Psoas muscle (tissue), 7 donors: ENCODE measurements at regions not wholly inside any gene's neighbourhood (a gene's known extent, or its start where the extent isn't known, plus 50 kb on each side); places are given as distances from the start of the nearest gene placed in this dataset.

Source experiments
- ATAC-seq, 4 donors: fragments of 200-7000 bp; cut with Tn5 transposase; one replicate each; pipeline ENCODE4 v1.9.1; 2020; ENCODE audit warnings: moderate library complexity in 3 of 4, mild to moderate bottlenecking in 2 of 4
- DNase-seq, 2 donors: peaks; one replicate each; pipeline ENCODE4 v3.0.0-alpha.2; 2020
- H3K27ac ChIP-seq: fragments of 200-600 bp; one replicate; pipeline ENCODE4 v1.8.0; 2022
- H3K27me3 ChIP-seq, 3 donors: fragments of 200-600 bp in 1 of 3; one replicate each; pipeline versions ENCODE4 v1.6.1 to v1.8.0; 2013 to 2022; ENCODE audit warnings: low read length in 2 of 3, mild to moderate bottlenecking in 2 of 3, moderate library complexity in 1 of 3; ENCODE audit not compliant: insufficient read depth in 3 of 3
- H3K36me3 ChIP-seq, 2 donors: fragments of 200-600 bp in 1 of 2; one replicate each; pipeline versions ENCODE4 v1.6.1 to v1.8.0; 2013 to 2022; ENCODE audit warnings: low read depth in 1 of 2, mild to moderate bottlenecking in 1 of 2, moderate library complexity in 1 of 2; ENCODE audit not compliant: insufficient read depth in 1 of 2
- H3K4me1 ChIP-seq: fragments of 200-600 bp; one replicate; pipeline ENCODE4 v1.8.0; 2022
- H3K4me3 ChIP-seq: fragments of 200-600 bp; one replicate; pipeline ENCODE4 v1.8.0; 2022; ENCODE audit warnings: mild to moderate bottlenecking
- H3K9me3 ChIP-seq: fragments of 200-600 bp; one replicate; pipeline ENCODE4 v1.8.0; 2022
- CTCF ChIP-seq: fragments of 200-600 bp; IDR thresholded peaks from one replicate; pipeline ENCODE4 v1.8.0; 2022; ENCODE audit warnings: antibody characterized with exemption
- WGBS, 3 donors: extraction: QIAGEN DNeasy Blood & Tissue Kit; methylation state at CpG; one replicate each; pipeline versions ENCODE4 v1.1.6 to v1.1.7; 2013; 5-methylcytosine and 5-hydroxymethylcytosine counted together
- intact Hi-C, 2 donors: fragments of 100-400 bp; cut with DNase I; formaldehyde crosslinking; loops; one replicate each; pipeline versions ENCODE4 v1.11.0 to v1.14.2; 2022
- donor health status: healthy with polysubstance abuse.
- donor health status: DM: no; HTN: no; CAD: no; lungs with moderate emphysema.
- donor health status: Bipolar disorder and iron deficiency.
- donor health status: healthy.
- donor health status: DM: yes; HTN: yes; CAD: no.
- donor health status: DM: no; HTN: no; CAD: no.
- donor health status: DM: yes; HTN: yes; CAD: no.

GRCh38 chr1:232211149-232211548 lies 418.8 kb downstream of the SIPA1L2 start:
- Histone ChIP-seq H3K27ac (no peak overlapping the region), H3K4me3 (no peak overlapping the region), H3K27me3 (no peaks in the 10 kb centered on the region), H3K4me1 (no peaks in the 10 kb centered on the region), H3K36me3 (no peaks in the 10 kb centered on the region), H3K9me3 (no peaks in the 10 kb centered on the region)
- DNase-seq (no peak), ATAC-seq (no peak)
- WGBS, 3 donors = 85 to 90% (median 87%) methylated on average over 2 of the region's 2 CpGs
- no peak for TF ChIP-seq CTCF
- intact Hi-C loops = no loop called here

- DNase-seq (no peak), ATAC-seq (no peak)
- H3K9me3 ChIP-seq = no peaks in the 10 kb centered on the region
- no peak overlapping the region for H3K4me3 ChIP-seq
- intact Hi-C loops = no loop called here
- H3K4me1 ChIP-seq = no peaks in the 10 kb centered on the region
- TF ChIP-seq CTCF = no peak
- 49 to 70% (median 52%) methylated on average over 4 of the region's 4 CpGs for WGBS, 3 donors
- H3K27me3 ChIP-seq = no peaks in the 10 kb centered on the region
- no peaks in the 10 kb centered on the region for H3K36me3 ChIP-seq
- H3K27ac ChIP-seq = no peak overlapping the region
Measured at GRCh38 chr1:232209357-232209756, 420.6 kb downstream of the SIPA1L2 start.

- Histone ChIP-seq H3K9me3 (peaks cover 10% of the 10 kb centered on the region), H3K27me3 (no peaks in the 10 kb centered on the region), H3K27ac (no peak overlapping the region), H3K36me3 (no peaks in the 10 kb centered on the region), H3K4me1 (no peaks in the 10 kb centered on the region), H3K4me3 (no peak overlapping the region)
- 90 to 94% (median 91%) methylated on average over 8 of the region's 8 CpGs for WGBS, 3 donors
- DNase-seq (no peak), ATAC-seq (no peak)
- TF ChIP-seq CTCF = no peak
- intact Hi-C loops = no loop called here
Measured at GRCh38 chr1:232207073-232207866, 422.7 kb downstream of the SIPA1L2 start.

GRCh38 chr1:232204269-232204668 lies 425.7 kb downstream of the SIPA1L2 start:
- no peak for TF ChIP-seq CTCF
- H3K9me3 ChIP-seq = peaks cover 21% of the 10 kb centered on the region
- intact Hi-C loops = no loop called here
- H3K4me1 ChIP-seq = no peaks in the 10 kb centered on the region
- H3K36me3 ChIP-seq = no peaks in the 10 kb centered on the region
- DNase-seq (no peak), ATAC-seq (no peak)
- no peak overlapping the region for H3K4me3 ChIP-seq
- H3K27me3 ChIP-seq = no peaks in the 10 kb centered on the region
- no peak overlapping the region for H3K27ac ChIP-seq

GRCh38 chr1:232201024-232201423 lies 428.9 kb downstream of the SIPA1L2 start:
- intact Hi-C loops = no loop called here
- H3K27me3 ChIP-seq = no peaks in the 10 kb centered on the region
- 90 to 92% (median 92%) methylated on average over 7 of the region's 7 CpGs for WGBS, 3 donors
- no peaks in the 10 kb centered on the region for H3K36me3 ChIP-seq
- DNase-seq = no peak
- no peak overlapping the region for H3K4me3 ChIP-seq
- no peak for TF ChIP-seq CTCF
- H3K27ac ChIP-seq = no peak overlapping the region
- peaks cover 21% of the 10 kb centered on the region for H3K9me3 ChIP-seq
- ATAC-seq = no peak
- H3K4me1 ChIP-seq = no peaks in the 10 kb centered on the region
